ENCODE measurements at regions not wholly inside any gene's neighbourhood (a gene's known extent, or its start where the extent isn't known, plus 50 kb on each side); places are given as distances from the start of the nearest gene placed in this dataset.

DNA sequence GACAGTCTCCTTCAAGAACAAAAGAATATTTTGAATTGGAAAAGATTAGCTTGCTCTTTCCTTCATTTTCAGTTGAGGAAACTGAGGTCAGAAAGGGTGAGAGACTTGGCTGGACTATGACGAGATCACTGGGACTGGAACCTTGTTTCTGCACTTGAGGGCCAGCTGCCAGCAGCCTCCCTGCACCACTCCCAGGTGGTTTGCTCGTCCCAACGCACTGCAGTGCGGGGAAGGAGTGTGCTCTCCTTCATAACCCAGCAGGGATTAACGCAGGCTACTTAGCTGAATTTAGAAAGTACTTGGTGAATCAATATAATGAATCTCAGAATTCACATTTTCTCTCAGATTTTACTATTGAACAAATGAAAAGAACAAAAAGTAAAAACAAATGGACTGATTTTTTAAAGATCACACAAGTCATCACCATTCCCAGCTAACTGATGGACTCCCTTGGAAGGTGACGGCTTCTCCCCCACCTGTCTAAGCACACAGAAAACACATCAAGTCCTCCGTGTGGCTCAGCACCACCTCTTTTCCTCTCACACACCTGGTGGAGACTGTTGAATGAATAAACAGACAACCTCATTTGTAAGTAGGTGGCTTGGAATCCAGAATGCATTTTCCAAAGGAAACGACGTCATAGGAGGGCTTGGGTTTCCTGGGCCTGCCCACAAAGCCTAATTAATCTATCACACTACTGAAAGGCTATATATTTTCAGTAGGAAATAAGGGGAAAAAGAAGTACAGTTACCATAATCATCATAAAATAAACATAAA, 121.0 kb downstream of the QRSL1 start:
- H2BK120ac ChIP-seq (ENCODE audit: insufficient read depth, low read length, poor library complexity), result peak overlapping the region; percentile 43
- no peak overlapping the region for H4K12ac ChIP-seq (ENCODE audit: low read depth, low read length)
- H2BK5ac ChIP-seq (ENCODE audit: low read depth, low read length, poor library complexity), result peak overlapping the region; percentile 76
- H3K23ac ChIP-seq (ENCODE audit: low read length), result no peak overlapping the region
- H3K4me3 ChIP-seq (ENCODE audit: low read depth, low read length), result peak overlapping the region; percentile 33
- peak overlapping the region; percentile 67 for H3K27ac ChIP-seq (ENCODE audit: low read depth, low read length)
- no peaks in the 10 kb centered on the region for H3K79me2 ChIP-seq (ENCODE audit: control insufficient read depth, insufficient read depth, low read length, poor library complexity)
- peaks cover 21% of the 10 kb centered on the region for H3K79me1 ChIP-seq (ENCODE audit: low read length)
- peak overlapping the region; percentile 94 for H2BK12ac ChIP-seq (ENCODE audit: low read length)
- no peak overlapping the region for H3K4me2 ChIP-seq (ENCODE audit: low read length)
- peaks cover 25 to 35% of the 10 kb centered on the region in 2 experiments for H3K4me1 ChIP-seq (ENCODE audit: control insufficient read depth in 1 of 2, insufficient read depth in 2 of 2, low read length in 2 of 2)
- H2AFZ ChIP-seq (ENCODE audit: insufficient read depth, low read length, poor library complexity), result no peak overlapping the region
- H2AK5ac ChIP-seq (ENCODE audit: low read length), result peak overlapping the region; percentile 95
- peak overlapping the region; percentile 23 for H4K8ac ChIP-seq (ENCODE audit: low read depth, low read length)
- H3K18ac ChIP-seq (ENCODE audit: low read length), result no peak overlapping the region
- no CpG with 5 or more reads among the region's 9 CpGs for whole genome bisulfite sequencing (ENCODE audit: extremely low coverage, insufficient coverage, insufficient read length)
- no peak overlapping the region for H3K4ac ChIP-seq (ENCODE audit: low read depth, low read length)
- no peaks in the 10 kb centered on the region for H3K36me3 ChIP-seq (ENCODE audit: control insufficient read depth in 1 of 2, insufficient read depth in 2 of 2, low read length in 2 of 2)
- H3K9me3 ChIP-seq (ENCODE audit: insufficient read depth, low read depth, low read length), result no peaks in the 10 kb centered on the region
- DNase-seq, result peak in 1 of 2 donors; percentile 26
- peak overlapping the region; percentile 89 for H4K91ac ChIP-seq (ENCODE audit: low read depth, low read length)
- H3K14ac ChIP-seq (ENCODE audit: low read length), result peak overlapping the region; percentile 76
- H3K27me3 ChIP-seq (ENCODE audit: insufficient read depth, low read length), result no peaks in the 10 kb centered on the region
- no peak overlapping the region for H3K9ac ChIP-seq (ENCODE audit: low read length)

DNA sequence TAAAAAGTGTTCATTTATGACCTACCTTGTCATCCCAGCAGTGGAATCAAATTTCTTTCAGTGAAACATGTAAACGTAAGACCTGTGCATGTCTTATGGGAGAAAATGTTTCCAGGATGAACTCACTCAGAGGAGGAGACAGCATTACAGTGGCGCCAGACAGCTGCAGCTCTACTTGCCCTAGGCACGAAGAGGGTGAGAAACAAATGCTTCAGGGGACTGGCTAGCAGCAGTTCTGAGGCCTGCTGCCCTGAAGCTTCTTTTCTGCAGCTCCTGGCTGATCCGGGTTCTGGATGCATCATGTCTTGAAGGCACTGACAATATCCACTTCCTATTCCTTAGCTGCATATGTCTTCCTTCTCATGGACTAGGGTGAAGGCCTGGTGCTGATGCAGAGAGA, 120.2 kb downstream of the QRSL1 start:
- Histone ChIP-seq H2AFZ (ENCODE audit: insufficient read depth, low read length, poor library complexity) (no peak overlapping the region), H4K8ac (ENCODE audit: low read depth, low read length) (no peak overlapping the region), H3K9ac (ENCODE audit: low read length) (no peak overlapping the region), H3K14ac (ENCODE audit: low read length) (peak overlapping the region; percentile 76), H3K4me1 (ENCODE audit: control insufficient read depth in 1 of 2, insufficient read depth in 2 of 2, low read length in 2 of 2) (peaks cover 25 to 35% of the 10 kb centered on the region in 2 experiments), H3K36me3 (ENCODE audit: control insufficient read depth in 1 of 2, insufficient read depth in 2 of 2, low read length in 2 of 2) (no peaks in the 10 kb centered on the region), H3K4me3 (ENCODE audit: low read depth, low read length) (no peak overlapping the region), H2BK5ac (ENCODE audit: low read depth, low read length, poor library complexity) (no peak overlapping the region), H2BK120ac (ENCODE audit: insufficient read depth, low read length, poor library complexity) (peak overlapping the region; percentile 43), H3K79me2 (ENCODE audit: control insufficient read depth, insufficient read depth, low read length, poor library complexity) (no peaks in the 10 kb centered on the region), H3K4ac (ENCODE audit: low read depth, low read length) (no peak overlapping the region), H4K12ac (ENCODE audit: low read depth, low read length) (no peak overlapping the region), H3K79me1 (ENCODE audit: low read length) (peaks cover 21% of the 10 kb centered on the region), H3K27ac (ENCODE audit: low read depth, low read length) (peak overlapping the region; percentile 67), H4K91ac (ENCODE audit: low read depth, low read length) (no peak overlapping the region), H2AK5ac (ENCODE audit: low read length) (no peak overlapping the region), H3K4me2 (ENCODE audit: low read length) (no peak overlapping the region), H3K27me3 (ENCODE audit: insufficient read depth, low read length) (no peaks in the 10 kb centered on the region), H3K23ac (ENCODE audit: low read length) (no peak overlapping the region), H3K9me3 (ENCODE audit: insufficient read depth, low read depth, low read length) (no peaks in the 10 kb centered on the region), H2BK12ac (ENCODE audit: low read length) (no peak overlapping the region), H3K18ac (ENCODE audit: low read length) (no peak overlapping the region)
- no CpG with 5 or more reads among the region's 4 CpGs for WGBS (ENCODE audit: extremely low coverage, insufficient coverage, insufficient read length)
- peak; percentile 94 to 96 for DNase-seq

DNA sequence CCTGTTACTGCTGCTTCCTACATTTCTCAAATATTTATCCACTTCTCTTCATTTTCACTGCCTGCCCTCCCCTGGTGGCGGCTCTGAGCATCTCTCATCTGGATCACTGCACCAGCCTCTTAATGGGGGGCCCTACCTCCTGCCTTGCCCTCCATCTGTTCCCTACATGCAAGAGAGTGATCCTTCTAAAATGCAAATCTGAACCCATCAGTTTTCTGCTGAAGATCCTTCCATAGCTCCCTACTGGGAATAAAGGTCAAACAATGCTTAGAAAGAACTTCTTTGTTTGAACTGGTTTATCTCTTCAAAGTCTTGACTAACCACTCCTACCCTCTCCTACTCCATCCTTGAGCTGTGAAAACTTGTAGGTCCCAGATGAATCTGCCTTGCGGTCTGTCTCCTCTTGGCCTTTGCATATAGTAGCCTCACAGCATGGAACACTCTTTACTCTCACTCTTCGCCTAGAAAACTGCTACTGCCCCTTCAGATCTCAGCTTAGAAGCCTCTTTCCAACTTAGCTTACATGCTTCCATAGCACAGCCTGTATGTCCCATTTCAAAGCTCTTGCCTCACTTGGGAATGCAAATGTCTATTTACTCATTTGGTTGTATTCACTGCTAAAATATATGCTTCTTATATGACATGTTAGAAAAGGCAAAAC, 119.3 kb downstream of the QRSL1 start:
- Histone ChIP-seq H3K27ac (ENCODE audit: low read depth, low read length) (peak overlapping the region; percentile 81), H3K79me2 (ENCODE audit: control insufficient read depth, insufficient read depth, low read length, poor library complexity) (no peaks in the 10 kb centered on the region), H3K9me3 (ENCODE audit: insufficient read depth, low read depth, low read length) (no peaks in the 10 kb centered on the region), H4K8ac (ENCODE audit: low read depth, low read length) (no peak overlapping the region), H2BK12ac (ENCODE audit: low read length) (peak overlapping the region; percentile 94), H3K36me3 (ENCODE audit: control insufficient read depth in 1 of 2, insufficient read depth in 2 of 2, low read length in 2 of 2) (no peaks in the 10 kb centered on the region), H3K23ac (ENCODE audit: low read length) (no peak overlapping the region), H3K27me3 (ENCODE audit: insufficient read depth, low read length) (no peaks in the 10 kb centered on the region), H3K79me1 (ENCODE audit: low read length) (peaks cover 21% of the 10 kb centered on the region), H3K18ac (ENCODE audit: low read length) (peak overlapping the region; percentile 58), H3K9ac (ENCODE audit: low read length) (no peak overlapping the region), H3K4me1 (ENCODE audit: control insufficient read depth in 1 of 2, insufficient read depth in 2 of 2, low read length in 2 of 2) (peaks cover 25 to 35% of the 10 kb centered on the region in 2 experiments), H2BK120ac (ENCODE audit: insufficient read depth, low read length, poor library complexity) (peak overlapping the region; percentile 86), H4K91ac (ENCODE audit: low read depth, low read length) (peak overlapping the region; percentile 86), H3K4ac (ENCODE audit: low read depth, low read length) (peak overlapping the region; percentile 37), H3K4me2 (ENCODE audit: low read length) (no peak overlapping the region), H3K4me3 (ENCODE audit: low read depth, low read length) (no peak overlapping the region), H2AK5ac (ENCODE audit: low read length) (peak overlapping the region; percentile 80), H2AFZ (ENCODE audit: insufficient read depth, low read length, poor library complexity) (no peak overlapping the region), H4K12ac (ENCODE audit: low read depth, low read length) (no peak overlapping the region), H2BK5ac (ENCODE audit: low read depth, low read length, poor library complexity) (peak overlapping the region; percentile 74), H3K14ac (ENCODE audit: low read length) (peak overlapping the region; percentile 62)
- peak in 1 of 2 donors; percentile 39 for DNase-seq
- no CpG with 5 or more reads among the region's 3 CpGs for WGBS (ENCODE audit: extremely low coverage, insufficient coverage, insufficient read length)

DNA sequence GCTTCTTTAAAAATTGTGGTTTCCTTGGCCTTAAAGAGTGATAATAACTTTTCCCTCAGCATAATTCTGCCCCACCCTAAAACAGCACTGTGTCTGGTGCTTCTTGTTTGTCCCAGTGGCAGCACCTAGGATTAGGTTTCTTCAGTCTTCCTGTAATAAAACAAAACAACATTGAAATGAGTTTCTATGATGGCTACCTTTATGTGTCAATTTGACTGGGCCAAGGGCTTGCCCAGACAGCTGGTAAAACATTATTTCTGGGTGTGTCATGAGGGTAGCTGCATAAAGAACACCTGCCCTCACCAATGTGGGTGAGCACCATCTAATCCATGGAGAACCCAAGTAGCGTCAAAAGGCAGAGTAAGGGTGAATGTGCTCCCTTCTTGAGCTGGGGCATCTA, 117.8 kb downstream of the QRSL1 start:
- Histone ChIP-seq H3K23ac (ENCODE audit: low read length) (no peak overlapping the region), H2BK120ac (ENCODE audit: insufficient read depth, low read length, poor library complexity) (no peak overlapping the region), H3K4me2 (ENCODE audit: low read length) (no peak overlapping the region), H3K79me2 (ENCODE audit: control insufficient read depth, insufficient read depth, low read length, poor library complexity) (no peaks in the 10 kb centered on the region), H3K27ac (ENCODE audit: low read depth, low read length) (no peak overlapping the region), H3K9ac (ENCODE audit: low read length) (no peak overlapping the region), H2AK5ac (ENCODE audit: low read length) (peak overlapping the region; percentile 5), H4K12ac (ENCODE audit: low read depth, low read length) (no peak overlapping the region), H3K4me1 (ENCODE audit: control insufficient read depth in 1 of 2, insufficient read depth in 2 of 2, low read length in 2 of 2) (peaks cover 25 to 33% of the 10 kb centered on the region in 2 experiments), H4K8ac (ENCODE audit: low read depth, low read length) (no peak overlapping the region), H3K9me3 (ENCODE audit: insufficient read depth, low read depth, low read length) (peaks cover 4% of the 10 kb centered on the region), H2BK12ac (ENCODE audit: low read length) (peak overlapping the region; percentile 5), H3K4me3 (ENCODE audit: low read depth, low read length) (no peak overlapping the region), H3K18ac (ENCODE audit: low read length) (no peak overlapping the region), H2AFZ (ENCODE audit: insufficient read depth, low read length, poor library complexity) (no peak overlapping the region), H3K79me1 (ENCODE audit: low read length) (peaks cover 21% of the 10 kb centered on the region), H2BK5ac (ENCODE audit: low read depth, low read length, poor library complexity) (peak overlapping the region; percentile 14), H3K36me3 (ENCODE audit: control insufficient read depth in 1 of 2, insufficient read depth in 2 of 2, low read length in 2 of 2) (no peaks in the 10 kb centered on the region), H4K91ac (ENCODE audit: low read depth, low read length) (peak overlapping the region; percentile 29), H3K27me3 (ENCODE audit: insufficient read depth, low read length) (no peaks in the 10 kb centered on the region), H3K14ac (ENCODE audit: low read length) (no peak overlapping the region), H3K4ac (ENCODE audit: low read depth, low read length) (no peak overlapping the region)
- WGBS (ENCODE audit: extremely low coverage, insufficient coverage, insufficient read length), result no CpG with 5 or more reads among the region's 1 CpG
- peak; percentile 43 to 68 for DNase-seq
